ENCODE measurements at regions not wholly inside any gene's neighbourhood (a gene's known extent, or its start where the extent isn't known, plus 50 kb on each side); places are given as distances from the start of the nearest gene placed in this dataset.

- TF ChIP-seq ZNF34 (CRISPR knock-in tag; IDR thresholded peaks at IDR 0.05; ENCODE audit: borderline replicate concordance) (no peak), PATZ1 (CRISPR knock-in tag; IDR thresholded peaks at IDR 0.05) (no peak), MATR3 (CRISPR knock-in tag; IDR thresholded peaks at IDR 0.05) (no peak)
Observed at GRCh38 chr1:106846656-106847055, 209.8 kb upstream of the PRMT6 start (continued).

- in situ Hi-C loops (cut with HindIII; ENCODE audit: extremely low pct_ligation_motif_present, low pct_unique_long_range_greater_than_20kb), result no loop called here
- H3K36me3 ChIP-seq (replicated peaks in 1 of 2; ENCODE audit: control insufficient read depth in 1 of 2, insufficient read depth in 2 of 2, low read length in 2 of 2), result no peaks in the 10 kb centered on the region
- no peaks in the 10 kb centered on the region for H3K4me1 ChIP-seq (ENCODE audit: insufficient read depth, low read length)
- DNase-seq (ENCODE audit: low spot score) (no peak), FAIRE-seq (no peak), ATAC-seq (no peak)
- intact Hi-C loops (cut with micrococcal nuclease; ENCODE audit: unreplicated experiment), result no loop called here
- H4K20me1 ChIP-seq (ENCODE audit: insufficient read depth, low read length), result no peaks in the 10 kb centered on the region
- ChIA-PET POLR2A (no interaction called here), CTCF (ENCODE audit: low intra/inter-chr PET ratio, low total read pairs) (no interaction called here)
- H3K79me2 ChIP-seq (ENCODE audit: insufficient read depth, low read length), result no peaks in the 10 kb centered on the region
- no peak overlapping the region for H2AFZ ChIP-seq (ENCODE audit: low read length)
- H3K9me3 ChIP-seq (ENCODE audit: low read length), result peaks cover 21% of the 10 kb centered on the region
- TF ChIP-seq HNRNPK (IDR thresholded peaks at IDR 0.05; ENCODE audit: low read depth, low read length, poor library complexity, severe bottlenecking) (peak; percentile 57), ZNF503 (CRISPR knock-in tag; IDR thresholded peaks at IDR 0.05) (no peak), MATR3 (CRISPR knock-in tag; IDR thresholded peaks at IDR 0.05) (no peak), ZNF598 (CRISPR knock-in tag; IDR thresholded peaks at IDR 0.05; ENCODE audit: borderline replicate concordance) (no peak), ZZZ3 (CRISPR knock-in tag; IDR thresholded peaks at IDR 0.05; ENCODE audit: borderline replicate concordance) (no peak), POGZ (CRISPR knock-in tag; IDR thresholded peaks at IDR 0.05) (no peak), JARID2 (CRISPR knock-in tag; IDR thresholded peaks at IDR 0.05; ENCODE audit: insufficient replicate concordance) (no peak), KLF12 (CRISPR knock-in tag; IDR thresholded peaks at IDR 0.05; ENCODE audit: borderline replicate concordance) (no peak)
- H3K4me2 ChIP-seq (ENCODE audit: low read depth, low read length), result no peak overlapping the region
- no peak overlapping the region for H3K27ac ChIP-seq (ENCODE audit: extremely low read length, insufficient read depth, low read length)
- H3K27me3 ChIP-seq (ENCODE audit: control insufficient read depth in 1 of 2, insufficient read depth in 2 of 2, low read length in 2 of 2), result no peaks in the 10 kb centered on the region
- no peak overlapping the region for H3K9ac ChIP-seq (ENCODE audit: insufficient read depth, low read depth, low read length)
- no TSS peak for BruUV-seq (replicated peaks)
- no peak overlapping the region for H3K4me3 ChIP-seq (replicated peaks in 1 of 3; ENCODE audit: insufficient read depth in 1 of 3, low read depth in 2 of 3, low read length in 3 of 3)
Observed at GRCh38 chr1:106861110-106861509, 195.4 kb upstream of the PRMT6 start.
